ENCODE measurements at regions not wholly inside any gene's neighbourhood (a gene's known extent, or its start where the extent isn't known, plus 50 kb on each side); places are given as distances from the start of the nearest gene placed in this dataset.

DNA sequence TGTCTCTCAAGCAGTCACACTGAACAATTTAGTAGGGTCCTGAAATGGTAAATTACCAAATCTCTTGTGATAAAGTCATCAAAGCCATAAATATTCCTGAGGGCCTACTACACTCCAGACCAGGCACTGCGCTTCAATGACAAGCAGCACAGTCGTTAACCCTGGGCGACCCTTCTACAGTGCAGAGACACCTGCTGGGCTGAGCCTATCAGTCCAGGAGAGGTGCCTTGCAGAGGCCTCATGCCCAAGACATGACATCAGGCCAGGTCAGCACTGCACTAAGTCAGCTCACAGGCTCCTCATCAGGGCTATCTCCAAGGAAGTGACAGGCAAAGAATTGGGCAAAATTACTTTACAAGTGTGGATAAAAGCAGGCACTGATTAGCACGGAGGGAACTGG, 166.4 kb upstream of the EPB41L3 start:
- TF ChIP-seq, protein P1, sequence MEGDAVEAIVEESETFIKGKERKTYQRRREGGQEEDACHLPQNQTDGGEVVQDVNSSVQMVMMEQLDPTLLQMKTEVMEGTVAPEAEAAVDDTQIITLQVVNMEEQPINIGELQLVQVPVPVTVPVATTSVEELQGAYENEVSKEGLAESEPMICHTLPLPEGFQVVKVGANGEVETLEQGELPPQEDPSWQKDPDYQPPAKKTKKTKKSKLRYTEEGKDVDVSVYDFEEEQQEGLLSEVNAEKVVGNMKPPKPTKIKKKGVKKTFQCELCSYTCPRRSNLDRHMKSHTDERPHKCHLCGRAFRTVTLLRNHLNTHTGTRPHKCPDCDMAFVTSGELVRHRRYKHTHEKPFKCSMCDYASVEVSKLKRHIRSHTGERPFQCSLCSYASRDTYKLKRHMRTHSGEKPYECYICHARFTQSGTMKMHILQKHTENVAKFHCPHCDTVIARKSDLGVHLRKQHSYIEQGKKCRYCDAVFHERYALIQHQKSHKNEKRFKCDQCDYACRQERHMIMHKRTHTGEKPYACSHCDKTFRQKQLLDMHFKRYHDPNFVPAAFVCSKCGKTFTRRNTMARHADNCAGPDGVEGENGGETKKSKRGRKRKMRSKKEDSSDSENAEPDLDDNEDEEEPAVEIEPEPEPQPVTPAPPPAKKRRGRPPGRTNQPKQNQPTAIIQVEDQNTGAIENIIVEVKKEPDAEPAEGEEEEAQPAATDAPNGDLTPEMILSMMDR (IDR thresholded peaks at IDR 0.05; ENCODE audit: low read length) = no peak
- TF ChIP-seq EZH2 (optimal IDR thresholded peaks at IDR 0.05; ENCODE audit: low read depth, low read length) = no peak
